Activated B cell treated with CpG ODN at 0.5 μM for 24 hours (primary cell): ENCODE measurements at regions not wholly inside any gene's neighbourhood (a gene's known extent, or its start where the extent isn't known, plus 50 kb on each side); places are given as distances from the start of the nearest gene placed in this dataset.

Experiments used
- ATAC-seq: fragments of 200-7000 bp; cut with Tn5 transposase; one replicate; pipeline ENCODE4 v1.10.0; 2021; ENCODE audit warnings: low read depth, mild to moderate bottlenecking, moderate library complexity
- CTCF ChIA-PET: fragments of 350-600 bp; sonication (Branson Sonifier 250); formaldehyde crosslinking; loops from one replicate; lab custom pipeline; 2021; ENCODE audit warnings: antibody characterized with exemption; lab: Charles Lee
- POLR2A ChIA-PET: fragments of 350-600 bp; sonication (Branson Sonifier 250); formaldehyde crosslinking; loops from one replicate; lab custom pipeline; 2021; ENCODE audit warnings: antibody characterized with exemption; lab: Charles Lee
- DNase-seq: peaks from one replicate; pipeline ENCODE4 v3.0.0; 2022
- H3K27ac Mint-ChIP-seq: one replicate; pipeline ENCODE4 v1.8.0; 2020; ENCODE audit warnings: mixed read lengths
- H3K27me3 Mint-ChIP-seq: one replicate; pipeline ENCODE4 v1.8.0; 2021; ENCODE audit warnings: mixed read lengths
- H3K36me3 Mint-ChIP-seq: one replicate; pipeline ENCODE4 v1.8.0; 2021; ENCODE audit warnings: low read depth, mixed read lengths
- H3K4me1 Mint-ChIP-seq: one replicate; pipeline ENCODE4 v1.8.0; 2021; ENCODE audit warnings: mixed read lengths
- H3K4me3 Mint-ChIP-seq: one replicate; pipeline ENCODE4 v1.8.0; 2020; ENCODE audit warnings: mild to moderate bottlenecking, mixed read lengths
- H3K9me3 Mint-ChIP-seq: one replicate; pipeline ENCODE4 v1.8.0; 2020; ENCODE audit warnings: mixed read lengths
- CTCF ChIP-seq: fragments of 200-600 bp; IDR thresholded peaks from one replicate; pipeline ENCODE4 v1.8.0; 2022; ENCODE audit warnings: antibody characterized with exemption, mild to moderate bottlenecking
- intact Hi-C: fragments of 100-400 bp; cut with micrococcal nuclease; formaldehyde crosslinking; loops from one replicate; pipeline ENCODE4 v1.15.1; 2024

DNA sequence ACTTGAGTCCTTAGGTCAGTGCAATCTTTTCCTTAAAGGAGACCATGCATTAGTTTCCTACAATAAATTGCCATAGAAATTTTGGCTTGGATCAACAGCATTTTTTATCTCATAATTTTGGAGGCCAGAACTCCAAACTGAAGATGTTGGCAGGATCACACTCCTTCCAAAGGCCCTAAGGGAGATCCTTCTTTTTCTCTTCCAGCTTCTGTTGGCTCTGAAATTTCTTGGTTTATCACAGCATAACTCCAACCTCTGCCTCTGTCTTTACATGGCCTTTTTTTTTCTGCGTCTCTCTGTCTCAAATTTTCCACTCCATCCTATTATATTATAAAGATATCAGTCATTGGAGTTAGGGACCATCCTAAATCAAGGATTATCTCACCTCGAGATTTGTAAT is 282.2 kb downstream of the STIM2 start:
- Mint-ChIP-seq H3K4me3 (no peak overlapping the region), H3K27me3 (no peaks in the 10 kb centered on the region), H3K9me3 (peaks cover 6% of the 10 kb centered on the region), H3K36me3 (no peaks in the 10 kb centered on the region), H3K27ac (no peak overlapping the region), H3K4me1 (no peaks in the 10 kb centered on the region)
- intact Hi-C loops: no loop called here
- ATAC-seq: no peak
- ChIA-PET POLR2A (no interaction called here), CTCF (no interaction called here)
- no peak for DNase-seq
- TF ChIP-seq CTCF: no peak

DNA sequence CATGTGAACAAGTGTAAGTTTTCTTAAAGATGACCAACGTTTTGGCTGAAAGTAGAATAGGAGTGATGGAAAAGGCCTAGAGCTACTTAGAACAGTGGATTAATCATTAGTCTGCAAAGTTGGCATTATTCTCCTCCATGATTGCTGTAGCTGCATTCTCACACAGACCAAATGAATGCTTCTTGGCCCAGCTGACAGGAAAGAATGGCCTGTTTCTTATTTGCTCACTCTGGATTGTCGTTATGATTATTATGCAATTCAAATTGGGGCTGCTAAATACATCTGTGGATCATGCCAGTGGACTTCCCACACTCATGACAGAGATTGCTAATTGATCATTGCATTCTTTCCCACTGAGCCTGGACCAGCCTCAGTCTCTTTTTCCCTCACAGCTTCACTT is 285.0 kb downstream of the STIM2 start:
- intact Hi-C loops: no loop called here
- TF ChIP-seq CTCF: no peak
- ChIA-PET CTCF (no interaction called here), POLR2A (no interaction called here)
- Mint-ChIP-seq H3K4me3 (no peak overlapping the region), H3K4me1 (no peaks in the 10 kb centered on the region), H3K27me3 (no peaks in the 10 kb centered on the region), H3K9me3 (peaks cover 6% of the 10 kb centered on the region), H3K27ac (no peak overlapping the region), H3K36me3 (no peaks in the 10 kb centered on the region)
- ATAC-seq: no peak
- DNase-seq: no peak

DNA sequence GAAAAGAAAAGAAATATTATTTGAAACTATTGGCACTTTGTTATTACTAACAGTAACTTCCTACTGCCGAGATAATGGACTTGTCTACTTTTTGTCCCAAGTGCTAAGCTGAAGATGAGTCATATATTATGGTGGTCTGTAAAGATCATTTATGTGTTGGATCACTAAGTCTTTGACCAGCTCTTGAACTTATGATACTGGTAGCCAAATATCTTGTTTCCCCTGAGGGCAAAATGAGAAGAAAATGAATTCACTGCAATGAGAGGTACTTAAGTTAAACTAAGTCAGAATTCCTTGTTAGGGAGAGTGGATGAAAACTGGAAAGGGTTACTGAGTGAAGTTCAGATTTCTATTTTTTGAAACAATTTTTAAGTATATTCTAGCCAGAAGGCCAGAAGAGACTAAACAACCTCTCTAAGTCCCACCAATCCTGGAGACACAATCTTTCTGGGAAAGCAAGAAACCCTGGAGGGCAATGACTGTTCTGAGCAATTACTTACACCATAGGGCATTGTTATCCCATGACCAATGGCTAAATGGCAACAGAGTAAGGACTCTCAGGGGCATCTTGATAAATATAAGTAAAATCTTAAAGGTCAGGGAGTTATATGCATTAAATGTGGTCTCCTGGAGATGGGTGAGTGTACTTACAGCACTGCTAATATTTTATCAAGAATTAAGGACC is 287.7 kb downstream of the STIM2 start:
- peaks cover 2% of the 10 kb centered on the region for H3K27me3 Mint-ChIP-seq
- H3K4me3 Mint-ChIP-seq: no peak overlapping the region
- no peaks in the 10 kb centered on the region for H3K36me3 Mint-ChIP-seq
- peaks cover 6% of the 10 kb centered on the region for H3K9me3 Mint-ChIP-seq
- no peak for TF ChIP-seq CTCF
- H3K27ac Mint-ChIP-seq: no peak overlapping the region
- POLR2A ChIA-PET: no interaction called here
- no peak for ATAC-seq
- CTCF ChIA-PET: no interaction called here
- no peaks in the 10 kb centered on the region for H3K4me1 Mint-ChIP-seq
- no peak for DNase-seq
- intact Hi-C loops: no loop called here

GRCh38 chr4:27149541-27150212 is 289.0 kb downstream of the STIM2 start:
- Mint-ChIP-seq H3K27me3 (peaks cover 2% of the 10 kb centered on the region), H3K4me3 (no peak overlapping the region), H3K36me3 (no peaks in the 10 kb centered on the region), H3K9me3 (peaks cover 6% of the 10 kb centered on the region), H3K4me1 (no peaks in the 10 kb centered on the region), H3K27ac (no peak overlapping the region)
- intact Hi-C loops: no loop called here
- no peak for DNase-seq
- POLR2A ChIA-PET: no interaction called here
- no peak for TF ChIP-seq CTCF
- CTCF ChIA-PET: no interaction called here
- ATAC-seq: no peak

DNA sequence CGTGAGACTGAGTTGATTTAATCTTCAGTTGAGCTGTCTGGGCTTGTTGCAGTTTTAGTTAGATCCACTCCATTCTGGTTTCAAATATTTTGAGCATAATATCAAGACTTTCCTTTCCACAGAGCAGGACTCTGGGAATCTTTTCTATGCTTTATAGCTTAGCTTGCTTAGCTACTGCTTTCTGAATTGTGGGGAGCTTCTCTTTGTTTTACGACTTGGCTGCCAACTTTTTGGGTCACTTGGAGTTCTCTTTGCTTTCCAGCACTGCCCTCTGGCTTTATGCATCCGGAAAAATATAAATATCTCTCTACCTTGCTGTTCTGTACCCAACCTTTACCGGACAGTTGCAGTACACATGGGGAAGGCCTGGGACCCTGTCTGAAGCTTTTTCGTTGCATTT is 292.1 kb downstream of the STIM2 start:
- H3K27ac Mint-ChIP-seq: no peak overlapping the region
- no peaks in the 10 kb centered on the region for H3K9me3 Mint-ChIP-seq
- ChIA-PET POLR2A (no interaction called here), CTCF (no interaction called here)
- no peak for ATAC-seq
- no peaks in the 10 kb centered on the region for H3K36me3 Mint-ChIP-seq
- no peak for TF ChIP-seq CTCF
- no peak for DNase-seq
- no peak overlapping the region for H3K4me3 Mint-ChIP-seq
- intact Hi-C loops: no loop called here
- no peaks in the 10 kb centered on the region for H3K4me1 Mint-ChIP-seq
- H3K27me3 Mint-ChIP-seq: peaks cover 6% of the 10 kb centered on the region
